Testis (tissue), 2 donors: ENCODE measurements at regions not wholly inside any gene's neighbourhood (a gene's known extent, or its start where the extent isn't known, plus 50 kb on each side); places are given as distances from the start of the nearest gene placed in this dataset.

Experiments used
- DNase-seq: peaks from one replicate; pipeline ENCODE4 v3.0.0-alpha.2; 2019
- H3K27ac ChIP-seq, 2 donors: fragments of 200-600 bp; sonication (generic); one replicate each; pipeline ENCODE4 v1.5.1; 2019
- H3K27me3 ChIP-seq: fragments of 200-600 bp; sonication (generic); one replicate; pipeline ENCODE4 v1.5.1; 2019
- H3K36me3 ChIP-seq: fragments of 200-600 bp; sonication (generic); one replicate; pipeline ENCODE4 v1.5.1; 2017; ENCODE audit warnings: low read depth; ENCODE audit errors: missing control alignments
- H3K4me1 ChIP-seq: fragments of 200-600 bp; sonication (generic); one replicate; pipeline ENCODE4 v1.5.1; 2019
- H3K4me3 ChIP-seq, 2 donors: fragments of 200-600 bp; sonication (generic); one replicate each; pipeline ENCODE4 v1.5.1; 2017 to 2019
- H3K9me3 ChIP-seq: fragments of 200-600 bp; sonication (generic); one replicate; pipeline ENCODE4 v1.5.1; 2017
- POLR2A ChIP-seq: fragments of 450-650 bp; IDR thresholded peaks from one replicate; pipeline ENCODE4 v1.6.1; 2017; ENCODE audit warnings: antibody characterized with exemption, mild to moderate bottlenecking, moderate library complexity
- WGBS, 2 donors: methylation state at CpG; one replicate each; pipeline ENCODE4 v1.1.5; 2018; 5-methylcytosine and 5-hydroxymethylcytosine counted together
- intact Hi-C: fragments of 100-400 bp; cut with DNase I; formaldehyde crosslinking; loops from one replicate; pipeline ENCODE4 v1.15.1; 2023; ENCODE audit warnings: low total_unique reads
- TF ChIP-seq, protein P1 (sequence below), 3 experiments: fragments of 450-650 bp in 2 of 3; fragments of 200-600 bp in 1 of 3; sonication (generic) in 1 of 3; IDR thresholded peaks; one replicate each; pipeline ENCODE4 v1.5.1; 2016 to 2019; ENCODE audit warnings: antibody characterized with exemption in 3 of 3, mild to moderate bottlenecking in 2 of 3, moderate library complexity in 1 of 3

DNA sequence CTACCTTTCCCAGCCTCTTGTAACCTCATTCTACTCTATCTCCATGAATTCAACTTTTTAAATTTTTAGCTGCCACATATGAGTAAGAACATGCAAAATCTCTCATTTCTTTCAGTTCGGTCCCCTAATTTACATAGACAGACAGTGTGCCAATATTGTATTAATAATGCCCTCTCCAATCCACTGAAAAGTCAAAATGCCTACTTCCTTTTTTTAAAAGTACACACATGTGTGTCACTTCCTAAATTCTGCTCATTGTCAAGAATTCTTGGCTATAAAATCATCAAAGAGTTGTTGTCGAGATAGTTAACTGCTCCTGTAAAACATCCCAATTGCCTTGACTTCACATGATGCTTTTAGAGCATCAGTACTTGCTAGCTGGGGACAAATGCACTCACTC, 84.2 kb upstream of the IL12A start:
- Histone ChIP-seq H3K4me1 (no peaks in the 10 kb centered on the region), H3K27me3 (no peaks in the 10 kb centered on the region), H3K4me3 (no peak overlapping the region), H3K36me3 (no peaks in the 10 kb centered on the region), H3K27ac (no peak overlapping the region), H3K9me3 (no peaks in the 10 kb centered on the region)
- no peak for DNase-seq
- intact Hi-C loops, result no loop called here
- no peak for TF ChIP-seq POLR2A
- TF ChIP-seq, protein P1, sequence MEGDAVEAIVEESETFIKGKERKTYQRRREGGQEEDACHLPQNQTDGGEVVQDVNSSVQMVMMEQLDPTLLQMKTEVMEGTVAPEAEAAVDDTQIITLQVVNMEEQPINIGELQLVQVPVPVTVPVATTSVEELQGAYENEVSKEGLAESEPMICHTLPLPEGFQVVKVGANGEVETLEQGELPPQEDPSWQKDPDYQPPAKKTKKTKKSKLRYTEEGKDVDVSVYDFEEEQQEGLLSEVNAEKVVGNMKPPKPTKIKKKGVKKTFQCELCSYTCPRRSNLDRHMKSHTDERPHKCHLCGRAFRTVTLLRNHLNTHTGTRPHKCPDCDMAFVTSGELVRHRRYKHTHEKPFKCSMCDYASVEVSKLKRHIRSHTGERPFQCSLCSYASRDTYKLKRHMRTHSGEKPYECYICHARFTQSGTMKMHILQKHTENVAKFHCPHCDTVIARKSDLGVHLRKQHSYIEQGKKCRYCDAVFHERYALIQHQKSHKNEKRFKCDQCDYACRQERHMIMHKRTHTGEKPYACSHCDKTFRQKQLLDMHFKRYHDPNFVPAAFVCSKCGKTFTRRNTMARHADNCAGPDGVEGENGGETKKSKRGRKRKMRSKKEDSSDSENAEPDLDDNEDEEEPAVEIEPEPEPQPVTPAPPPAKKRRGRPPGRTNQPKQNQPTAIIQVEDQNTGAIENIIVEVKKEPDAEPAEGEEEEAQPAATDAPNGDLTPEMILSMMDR (IDR thresholded peaks at IDR 0.05), result no peak
- 73 to 85% methylated on average over 2 of the region's 2 CpGs for WGBS, 2 donors

DNA sequence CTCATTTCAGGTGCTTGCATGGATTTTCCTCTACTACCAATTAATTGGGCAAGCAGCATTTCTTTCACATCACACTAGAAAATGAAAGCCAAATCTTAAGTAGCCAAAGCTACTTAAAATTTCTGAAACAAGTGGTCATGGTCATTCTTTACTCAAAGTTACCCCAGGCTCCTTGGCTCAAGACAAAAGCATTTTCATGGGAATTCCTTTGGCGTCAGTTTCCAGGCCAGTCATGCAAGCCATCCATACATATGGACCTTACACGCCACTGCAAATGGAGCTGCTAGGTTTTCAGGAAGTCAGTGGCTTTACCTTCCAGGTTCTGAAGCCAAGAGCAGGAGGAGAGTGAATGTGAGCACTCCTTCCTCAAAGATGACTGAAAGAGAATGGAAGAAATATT, 83.7 kb upstream of the IL12A start:
- Histone ChIP-seq H3K4me1 (no peaks in the 10 kb centered on the region), H3K27ac (no peak overlapping the region), H3K4me3 (no peak overlapping the region), H3K36me3 (no peaks in the 10 kb centered on the region), H3K9me3 (no peaks in the 10 kb centered on the region), H3K27me3 (no peaks in the 10 kb centered on the region)
- DNase-seq, result no peak
- intact Hi-C loops, result no loop called here
- TF ChIP-seq, protein P1 (IDR thresholded peaks at IDR 0.05), result no peak
- TF ChIP-seq POLR2A, result no peak
- WGBS, 2 donors, result 88 to 94% methylated on average over 2 of the region's 2 CpGs

DNA sequence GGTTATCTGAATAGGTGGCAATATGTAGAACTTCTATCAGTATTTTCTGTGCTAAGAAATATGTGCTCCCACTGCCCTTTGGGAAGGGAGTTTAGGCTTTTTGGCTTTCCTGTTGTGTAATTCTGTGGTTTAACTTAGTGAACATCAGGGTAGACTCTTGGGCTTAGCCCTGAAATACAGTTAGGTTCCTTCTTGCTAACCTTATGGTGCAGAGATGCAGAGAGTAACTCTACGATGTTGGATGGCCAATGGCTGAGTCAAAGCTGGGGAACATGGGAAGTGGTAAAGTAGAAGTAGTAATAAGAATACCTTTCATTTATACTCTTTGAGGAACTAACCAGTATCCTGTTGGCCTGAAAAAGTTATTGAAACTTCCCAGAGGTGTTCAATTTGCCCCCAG, 80.8 kb upstream of the IL12A start:
- 84 to 95% methylated on average over 1 of the region's 1 CpG for WGBS, 2 donors
- H3K4me1 ChIP-seq, result no peaks in the 10 kb centered on the region
- intact Hi-C loops, result no loop called here

DNA sequence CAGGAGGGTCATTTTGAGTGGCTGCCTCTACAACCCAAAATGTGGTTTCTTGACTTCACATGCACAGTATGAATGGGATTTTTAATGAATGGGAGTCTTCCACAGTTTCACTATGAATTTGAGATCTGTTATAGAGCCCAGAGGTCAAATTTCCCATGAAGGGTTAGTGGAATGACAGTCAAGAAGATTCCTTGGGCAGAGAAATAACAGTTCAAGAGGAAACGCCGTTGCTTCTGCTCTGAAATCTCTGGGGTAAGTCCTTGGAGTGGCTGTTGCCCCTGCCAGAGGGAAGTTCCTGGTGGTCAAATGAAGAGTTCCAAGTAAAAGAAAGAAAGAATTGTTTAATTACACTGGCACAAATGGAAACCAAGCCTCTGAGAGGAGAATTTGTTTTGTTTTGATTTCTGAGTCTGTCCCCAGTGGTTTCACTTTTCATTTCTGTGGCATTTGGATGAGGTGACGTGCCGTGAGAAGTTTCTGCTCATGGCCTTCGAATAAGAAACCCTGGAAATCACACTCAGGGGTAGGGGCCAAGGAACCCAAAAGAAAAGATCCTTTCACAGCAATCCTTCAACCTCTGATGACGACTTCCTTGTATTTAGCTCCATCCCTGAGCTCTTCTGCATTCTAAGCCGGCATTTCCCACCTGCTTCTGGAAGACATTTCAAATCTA, 77.5 kb upstream of the IL12A start:
- no peak for DNase-seq
- Histone ChIP-seq H3K4me1 (no peaks in the 10 kb centered on the region), H3K27ac (peak overlapping the region in 1 of 2 donors; percentile 29), H3K36me3 (no peaks in the 10 kb centered on the region), H3K9me3 (no peaks in the 10 kb centered on the region), H3K4me3 (no peak overlapping the region), H3K27me3 (no peaks in the 10 kb centered on the region)
- intact Hi-C loops, result no loop called here
- 51 to 74% methylated on average over 7 of the region's 7 CpGs for WGBS, 2 donors
- no peak for TF ChIP-seq POLR2A
- TF ChIP-seq, protein P1 (IDR thresholded peaks at IDR 0.05), result no peak

More for the DNA sequence above, 80.8 kb upstream of the IL12A start:
- no peak overlapping the region for H3K4me3 ChIP-seq
- H3K9me3 ChIP-seq, result no peaks in the 10 kb centered on the region
- TF ChIP-seq, protein P1 (IDR thresholded peaks at IDR 0.05), result no peak
- no peak for TF ChIP-seq POLR2A
- H3K36me3 ChIP-seq, result no peaks in the 10 kb centered on the region
- no peak for DNase-seq
- H3K27ac ChIP-seq, result no peak overlapping the region
- no peaks in the 10 kb centered on the region for H3K27me3 ChIP-seq

DNA sequence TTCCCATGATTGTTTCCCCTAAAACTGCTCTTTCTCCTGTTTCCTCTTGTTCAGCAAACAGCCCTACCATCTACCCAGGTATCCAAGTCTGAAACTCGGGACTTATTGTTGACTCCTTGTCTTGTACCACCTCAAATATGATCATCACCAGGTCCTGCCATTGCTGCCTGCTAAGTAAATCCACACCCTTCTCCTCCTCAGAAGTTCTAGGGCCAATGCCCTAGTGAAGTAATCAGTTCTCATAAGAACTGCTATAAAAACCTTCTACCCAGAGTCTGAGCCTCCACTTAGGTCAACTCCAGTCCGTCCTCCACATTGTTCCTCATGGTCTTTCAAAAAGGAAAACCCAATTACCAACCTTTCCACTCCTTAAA, 77.0 kb upstream of the IL12A start:
- H3K4me1 ChIP-seq, result no peaks in the 10 kb centered on the region
- TF ChIP-seq POLR2A, result no peak
- TF ChIP-seq, protein P1 (IDR thresholded peaks at IDR 0.05), result no peak
- no peak for DNase-seq
- H3K36me3 ChIP-seq, result no peaks in the 10 kb centered on the region
- intact Hi-C loops, result no loop called here
- H3K4me3 ChIP-seq, result no peak overlapping the region
- no peak overlapping the region for H3K27ac ChIP-seq
- 90 to 91% methylated on average over 2 of the region's 2 CpGs for WGBS, 2 donors
- H3K27me3 ChIP-seq, result no peaks in the 10 kb centered on the region
- no peaks in the 10 kb centered on the region for H3K9me3 ChIP-seq
